ENCODE measurements at regions not wholly inside any gene's neighbourhood (a gene's known extent, or its start where the extent isn't known, plus 50 kb on each side); places are given as distances from the start of the nearest gene placed in this dataset.

DNA sequence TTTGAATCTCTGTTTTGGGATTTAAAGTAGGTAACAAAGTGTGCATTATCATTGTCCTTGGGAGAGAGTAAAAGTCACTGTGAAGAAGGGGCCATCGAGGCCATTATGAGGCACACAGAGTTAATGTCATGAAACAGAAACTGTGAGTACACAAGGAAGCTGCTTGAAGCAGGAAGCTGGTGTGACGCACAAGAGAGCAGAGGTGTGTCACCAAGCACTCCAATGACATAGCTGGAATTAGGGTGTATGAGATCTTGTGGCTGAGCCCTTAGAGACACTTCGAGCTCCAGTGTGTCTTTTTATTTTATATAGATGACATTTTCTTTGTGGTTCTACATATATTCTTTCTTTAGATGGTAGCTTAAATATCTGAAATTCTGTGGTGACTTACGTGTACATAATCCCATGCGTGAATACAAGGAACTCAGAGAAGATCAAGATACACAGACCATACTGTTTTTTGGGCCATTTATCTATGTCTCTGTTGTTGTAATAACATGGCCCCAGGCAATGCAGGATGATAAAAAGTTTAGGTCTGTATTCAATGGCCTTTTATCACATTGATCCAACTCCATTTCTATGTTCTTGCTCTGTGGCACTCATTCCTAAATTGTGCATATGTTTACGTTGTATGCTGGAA, 164.7 kb upstream of the FAM98A start:
- no peak for TF ChIP-seq EZH2phosphoT487 (IDR thresholded peaks at IDR 0.05; ENCODE audit: borderline replicate concordance, low read depth, low read length)
- TF ChIP-seq, protein P1, sequence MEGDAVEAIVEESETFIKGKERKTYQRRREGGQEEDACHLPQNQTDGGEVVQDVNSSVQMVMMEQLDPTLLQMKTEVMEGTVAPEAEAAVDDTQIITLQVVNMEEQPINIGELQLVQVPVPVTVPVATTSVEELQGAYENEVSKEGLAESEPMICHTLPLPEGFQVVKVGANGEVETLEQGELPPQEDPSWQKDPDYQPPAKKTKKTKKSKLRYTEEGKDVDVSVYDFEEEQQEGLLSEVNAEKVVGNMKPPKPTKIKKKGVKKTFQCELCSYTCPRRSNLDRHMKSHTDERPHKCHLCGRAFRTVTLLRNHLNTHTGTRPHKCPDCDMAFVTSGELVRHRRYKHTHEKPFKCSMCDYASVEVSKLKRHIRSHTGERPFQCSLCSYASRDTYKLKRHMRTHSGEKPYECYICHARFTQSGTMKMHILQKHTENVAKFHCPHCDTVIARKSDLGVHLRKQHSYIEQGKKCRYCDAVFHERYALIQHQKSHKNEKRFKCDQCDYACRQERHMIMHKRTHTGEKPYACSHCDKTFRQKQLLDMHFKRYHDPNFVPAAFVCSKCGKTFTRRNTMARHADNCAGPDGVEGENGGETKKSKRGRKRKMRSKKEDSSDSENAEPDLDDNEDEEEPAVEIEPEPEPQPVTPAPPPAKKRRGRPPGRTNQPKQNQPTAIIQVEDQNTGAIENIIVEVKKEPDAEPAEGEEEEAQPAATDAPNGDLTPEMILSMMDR (conservative IDR thresholded peaks at IDR 0.05; ENCODE audit: low read length): no peak

Data from OCI-LY7 (cell line).